Stimulated activated memory B cell treated with anti-CD40 and anti-IgM and Interleukin-4, amounts not matched to agents 10 μg/mL and 1 μg/mL and 100 μg/mL, for 72 hours (primary cell): ENCODE measurements at regions not wholly inside any gene's neighbourhood (a gene's known extent, or its start where the extent isn't known, plus 50 kb on each side); places are given as distances from the start of the nearest gene placed in this dataset.

ENCODE experiments used
- ATAC-seq: fragments of 150-1000 bp; cut with Tn5 transposase; 2 replicates; pipeline ENCODE4 v1.10.0; 2021
- H3K27ac Mint-ChIP-seq: one replicate; pipeline ENCODE4 v1.8.0; 2022; ENCODE audit warnings: mild to moderate bottlenecking, mixed read lengths
- H3K27me3 Mint-ChIP-seq: one replicate; pipeline ENCODE4 v1.8.0; 2022; ENCODE audit warnings: mixed read lengths
- H3K36me3 Mint-ChIP-seq: one replicate; pipeline ENCODE4 v1.8.0; 2022; ENCODE audit warnings: mixed read lengths
- H3K4me1 Mint-ChIP-seq: one replicate; pipeline ENCODE4 v1.8.0; 2022; ENCODE audit warnings: mixed read lengths
- H3K4me3 Mint-ChIP-seq: one replicate; pipeline ENCODE4 v1.8.0; 2022; ENCODE audit warnings: mild to moderate bottlenecking, moderate library complexity, mixed read lengths
- H3K9me3 Mint-ChIP-seq: one replicate; pipeline ENCODE4 v1.8.0; 2022; ENCODE audit warnings: mixed read lengths

DNA sequence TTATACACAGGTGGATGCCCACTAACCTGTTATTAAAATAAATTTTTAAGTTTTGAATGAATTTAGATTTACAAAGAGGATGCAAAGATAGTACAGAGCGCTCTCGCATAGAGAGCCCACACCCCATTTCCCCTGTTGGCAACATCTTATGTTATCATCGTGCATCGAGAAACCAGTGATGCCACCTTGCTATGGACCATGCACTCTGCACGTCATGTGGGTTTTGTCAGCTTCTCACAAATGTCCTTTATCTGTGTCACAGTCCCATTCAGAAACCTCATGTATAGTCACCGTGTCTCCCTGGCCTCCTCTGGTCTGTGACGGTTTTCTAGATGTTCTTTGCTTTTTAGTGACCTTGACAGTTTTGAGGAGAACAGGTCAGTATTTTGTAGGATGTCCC, 60.0 kb downstream of the ING1 start:
- H3K27me3 Mint-ChIP-seq, result peaks cover 42% of the 10 kb centered on the region
- no peak overlapping the region for H3K27ac Mint-ChIP-seq
- ATAC-seq, result no peak
- no peak overlapping the region for H3K4me3 Mint-ChIP-seq
- no peaks in the 10 kb centered on the region for H3K9me3 Mint-ChIP-seq
- H3K4me1 Mint-ChIP-seq, result no peaks in the 10 kb centered on the region
- no peaks in the 10 kb centered on the region for H3K36me3 Mint-ChIP-seq

DNA sequence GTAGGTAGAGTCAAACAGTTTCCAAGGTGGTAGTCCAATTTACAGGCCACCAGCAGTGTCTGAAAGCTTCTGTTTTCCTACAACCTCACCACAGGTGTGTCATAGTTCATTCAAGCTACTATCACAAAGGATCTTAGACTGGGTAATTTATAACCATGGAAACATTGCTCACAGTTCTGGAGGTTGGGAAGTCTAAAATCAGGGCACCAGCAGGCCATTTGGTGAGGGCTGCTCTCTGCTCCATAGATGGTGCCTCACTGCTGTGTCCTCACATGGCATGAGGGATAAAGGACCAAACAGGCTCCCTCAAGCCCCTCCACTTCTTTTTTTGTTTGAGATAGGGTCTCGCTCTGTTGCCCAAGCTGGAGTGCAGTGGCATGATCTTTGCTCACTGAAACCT, 60.6 kb downstream of the ING1 start:
- H3K4me3 Mint-ChIP-seq, result no peak overlapping the region
- ATAC-seq, result no peak

GRCh38 chr13:110774490-110774889, 61.0 kb downstream of the ING1 start:
- Mint-ChIP-seq H3K36me3 (no peaks in the 10 kb centered on the region), H3K4me3 (no peak overlapping the region), H3K27ac (no peak overlapping the region), H3K27me3 (peaks cover 42% of the 10 kb centered on the region), H3K4me1 (no peaks in the 10 kb centered on the region), H3K9me3 (no peaks in the 10 kb centered on the region)
- no peak for ATAC-seq

More for the DNA sequence above, 60.6 kb downstream of the ING1 start:
- H3K27me3 Mint-ChIP-seq, result peaks cover 42% of the 10 kb centered on the region
- no peaks in the 10 kb centered on the region for H3K9me3 Mint-ChIP-seq
- no peaks in the 10 kb centered on the region for H3K4me1 Mint-ChIP-seq
- no peak overlapping the region for H3K27ac Mint-ChIP-seq
- H3K36me3 Mint-ChIP-seq, result no peaks in the 10 kb centered on the region

DNA sequence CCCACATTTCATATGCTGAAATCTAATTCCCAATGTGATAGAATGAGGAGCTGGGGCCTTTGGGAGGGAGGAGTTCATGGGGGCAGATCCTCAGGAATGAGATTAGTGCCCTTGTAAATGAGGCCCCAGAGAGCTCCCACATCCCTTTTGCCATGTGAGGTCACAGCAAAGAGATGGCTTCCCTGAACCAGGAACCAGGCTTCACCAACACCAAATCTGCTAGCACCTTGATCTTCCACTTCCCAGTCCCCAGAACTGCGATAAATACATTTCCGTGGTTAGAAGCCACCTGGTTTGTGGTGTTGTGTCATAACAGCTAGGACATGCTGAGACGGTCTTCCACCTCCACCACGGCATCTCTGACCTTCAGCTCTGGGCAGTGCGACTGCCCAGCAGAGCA, 62.1 kb downstream of the ING1 start:
- peaks cover 33% of the 10 kb centered on the region for H3K27me3 Mint-ChIP-seq
- peaks cover 2% of the 10 kb centered on the region for H3K36me3 Mint-ChIP-seq

DNA sequence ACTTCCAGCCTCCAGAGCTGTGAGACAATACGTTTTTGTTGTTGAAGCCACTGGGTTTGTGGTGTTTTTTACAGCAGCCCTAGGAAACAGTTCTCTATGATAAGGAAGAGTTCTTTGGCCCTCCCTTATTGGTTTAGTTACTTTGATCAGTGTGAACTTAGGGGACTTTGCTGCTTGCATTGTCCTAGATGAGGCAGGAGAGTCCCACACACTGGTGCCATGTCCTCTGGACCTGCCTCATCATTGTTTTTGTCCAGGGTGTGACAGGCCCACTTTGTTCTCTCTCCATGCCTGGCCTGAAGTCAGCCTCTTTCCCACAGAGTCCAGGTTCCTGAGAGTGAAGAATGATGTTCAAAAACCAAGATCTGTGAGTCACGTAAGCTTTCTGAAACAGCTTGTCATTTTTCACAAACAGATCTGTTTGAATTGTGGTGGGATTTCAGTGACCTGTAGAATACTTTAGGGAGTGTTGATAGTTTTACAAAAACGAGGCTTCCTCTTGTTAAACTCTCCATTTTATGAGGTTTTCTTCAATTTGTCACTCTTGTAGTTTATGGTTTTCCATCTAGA, 63.8 kb downstream of the ING1 start:
- Mint-ChIP-seq H3K9me3 (peaks cover 3% of the 10 kb centered on the region), H3K4me1 (no peaks in the 10 kb centered on the region), H3K4me3 (no peak overlapping the region), H3K36me3 (peaks cover 5% of the 10 kb centered on the region), H3K27ac (no peak overlapping the region), H3K27me3 (peaks cover 33% of the 10 kb centered on the region)
- ATAC-seq, result no peak

More for the DNA sequence above, 62.1 kb downstream of the ING1 start:
- ATAC-seq, result no peak
- H3K9me3 Mint-ChIP-seq, result no peaks in the 10 kb centered on the region
- no peak overlapping the region for H3K27ac Mint-ChIP-seq
- no peak overlapping the region for H3K4me3 Mint-ChIP-seq
- H3K4me1 Mint-ChIP-seq, result no peaks in the 10 kb centered on the region

- Mint-ChIP-seq H3K36me3 (peaks cover 11% of the 10 kb centered on the region), H3K4me3 (no peak overlapping the region), H3K27ac (no peak overlapping the region), H3K9me3 (peaks cover 11% of the 10 kb centered on the region), H3K27me3 (peaks cover 37% of the 10 kb centered on the region), H3K4me1 (no peaks in the 10 kb centered on the region)
- ATAC-seq, result no peak
Measured at GRCh38 chr13:110779022-110779421, 65.5 kb downstream of the ING1 start.

- no peak overlapping the region for H3K4me3 Mint-ChIP-seq
- no peaks in the 10 kb centered on the region for H3K4me1 Mint-ChIP-seq
- no peak overlapping the region for H3K27ac Mint-ChIP-seq
- peaks cover 27% of the 10 kb centered on the region for H3K27me3 Mint-ChIP-seq
- peaks cover 11% of the 10 kb centered on the region for H3K36me3 Mint-ChIP-seq
- H3K9me3 Mint-ChIP-seq, result peaks cover 11% of the 10 kb centered on the region
- no peak for ATAC-seq
Measured at GRCh38 chr13:110780422-110780821, 66.9 kb downstream of the ING1 start.

DNA sequence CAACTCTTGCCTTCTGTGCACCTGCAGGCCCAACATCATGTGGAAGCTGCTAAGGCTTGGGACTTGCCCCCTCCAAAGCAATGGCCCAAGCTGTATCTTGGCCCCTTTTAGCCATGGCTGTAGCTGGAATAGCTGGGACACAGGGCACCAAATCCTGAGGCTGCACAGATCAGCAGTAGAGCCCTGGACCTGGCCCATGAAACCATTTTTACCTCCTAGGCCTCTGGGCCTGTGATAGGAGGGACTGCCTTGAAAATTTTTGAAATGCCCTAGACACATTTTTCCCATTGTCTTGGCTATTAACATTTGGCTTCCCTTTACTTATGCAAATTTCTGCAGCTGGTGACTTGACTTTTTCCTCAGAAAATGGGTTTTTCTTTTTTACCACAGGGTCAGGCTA, 68.7 kb downstream of the ING1 start:
- Mint-ChIP-seq H3K27ac (no peak overlapping the region), H3K4me1 (no peaks in the 10 kb centered on the region), H3K27me3 (peaks cover 30% of the 10 kb centered on the region), H3K4me3 (no peak overlapping the region), H3K36me3 (peaks cover 11% of the 10 kb centered on the region), H3K9me3 (peaks cover 11% of the 10 kb centered on the region)
- ATAC-seq, result no peak

GRCh38 chr13:110784704-110785103, 71.2 kb downstream of the ING1 start:
- no peaks in the 10 kb centered on the region for H3K4me1 Mint-ChIP-seq
- no peak overlapping the region for H3K27ac Mint-ChIP-seq
- no peak for ATAC-seq
- peaks cover 11% of the 10 kb centered on the region for H3K36me3 Mint-ChIP-seq
- H3K27me3 Mint-ChIP-seq, result peaks cover 30% of the 10 kb centered on the region
- no peak overlapping the region for H3K4me3 Mint-ChIP-seq
- peaks cover 11% of the 10 kb centered on the region for H3K9me3 Mint-ChIP-seq

DNA sequence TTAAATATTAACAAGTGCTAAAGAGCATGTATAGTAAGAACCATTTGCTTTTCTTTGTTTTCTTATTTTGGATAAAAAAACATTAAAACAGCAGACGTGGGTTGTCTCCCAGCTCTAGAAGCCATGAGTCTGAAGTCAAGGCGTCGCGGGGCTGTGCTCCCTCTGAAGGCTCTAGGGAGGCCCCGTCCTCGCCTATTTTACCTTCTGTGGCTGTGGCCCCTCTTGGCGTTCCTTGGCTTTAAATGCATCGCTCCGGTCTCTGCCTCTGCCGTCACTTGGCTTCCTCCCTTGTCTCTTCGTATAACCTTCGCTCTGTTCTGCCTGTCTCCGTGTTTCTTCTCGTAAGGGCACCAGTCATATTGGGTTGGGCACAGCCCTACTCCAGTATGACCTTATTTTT, 75.3 kb downstream of the ING1 start:
- ATAC-seq, result no peak
- Mint-ChIP-seq H3K27ac (no peak overlapping the region), H3K4me1 (no peaks in the 10 kb centered on the region)

GRCh38 chr13:110789871-110790270, 76.4 kb downstream of the ING1 start:
- H3K36me3 Mint-ChIP-seq, result peaks cover 12% of the 10 kb centered on the region
- H3K9me3 Mint-ChIP-seq, result peaks cover 19% of the 10 kb centered on the region
- no peak overlapping the region for H3K27ac Mint-ChIP-seq
- H3K27me3 Mint-ChIP-seq, result peaks cover 19% of the 10 kb centered on the region
- no peak overlapping the region for H3K4me3 Mint-ChIP-seq
- no peaks in the 10 kb centered on the region for H3K4me1 Mint-ChIP-seq
- ATAC-seq, result no peak

More for the DNA sequence above, 75.3 kb downstream of the ING1 start:
- peaks cover 19% of the 10 kb centered on the region for H3K27me3 Mint-ChIP-seq
- peaks cover 16% of the 10 kb centered on the region for H3K9me3 Mint-ChIP-seq
- no peak overlapping the region for H3K4me3 Mint-ChIP-seq
- peaks cover 12% of the 10 kb centered on the region for H3K36me3 Mint-ChIP-seq

GRCh38 chr13:110790371-110790770, 76.9 kb downstream of the ING1 start:
- Mint-ChIP-seq H3K27me3 (peaks cover 16% of the 10 kb centered on the region), H3K27ac (no peak overlapping the region), H3K9me3 (peaks cover 19% of the 10 kb centered on the region), H3K4me3 (no peak overlapping the region), H3K36me3 (peaks cover 12% of the 10 kb centered on the region), H3K4me1 (no peaks in the 10 kb centered on the region)
- no peak for ATAC-seq

DNA sequence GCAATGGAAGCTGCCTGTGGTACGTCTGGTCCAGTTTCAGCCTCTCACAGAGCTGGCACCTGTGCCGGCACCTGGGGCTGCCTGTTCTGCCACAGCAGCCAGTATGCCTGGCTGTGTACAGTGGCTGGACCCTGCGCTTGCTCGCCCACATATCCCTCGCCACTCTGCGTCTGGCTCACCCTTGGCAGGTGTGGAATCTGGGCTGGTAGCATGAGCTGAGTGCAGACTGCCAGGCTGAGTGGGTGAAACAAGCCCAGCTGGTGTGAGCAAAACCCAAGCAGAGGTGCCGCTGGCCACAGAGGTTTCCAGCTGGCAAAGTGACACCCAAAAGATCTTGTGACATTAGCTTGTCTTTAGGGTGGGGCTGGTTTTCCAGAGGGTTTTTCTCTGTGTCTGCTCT, 80.7 kb downstream of the ING1 start:
- ATAC-seq, result no peak
- Mint-ChIP-seq H3K4me1 (no peaks in the 10 kb centered on the region), H3K4me3 (no peak overlapping the region), H3K9me3 (peaks cover 19% of the 10 kb centered on the region), H3K27ac (no peak overlapping the region), H3K36me3 (peaks cover 12% of the 10 kb centered on the region), H3K27me3 (peaks cover 24% of the 10 kb centered on the region)

- ATAC-seq, result no peak
- Mint-ChIP-seq H3K27me3 (peaks cover 52% of the 10 kb centered on the region), H3K27ac (no peak overlapping the region), H3K4me1 (peaks cover 5% of the 10 kb centered on the region), H3K36me3 (no peaks in the 10 kb centered on the region), H3K4me3 (no peak overlapping the region), H3K9me3 (peaks cover 7% of the 10 kb centered on the region)
Measured at GRCh38 chr13:110797230-110797877, 83.9 kb downstream of the ING1 start.

GRCh38 chr13:110798081-110798994, 84.8 kb downstream of the ING1 start:
- Mint-ChIP-seq H3K27ac (no peak overlapping the region), H3K9me3 (peaks cover 4% of the 10 kb centered on the region), H3K36me3 (no peaks in the 10 kb centered on the region), H3K27me3 (peaks cover 52% of the 10 kb centered on the region), H3K4me1 (peaks cover 5% of the 10 kb centered on the region), H3K4me3 (no peak overlapping the region)
- no peak for ATAC-seq
